Mesenchymal stem cell (in vitro differentiated cells and primary cell): ENCODE measurements at regions not wholly inside any gene's neighbourhood (a gene's known extent, or its start where the extent isn't known, plus 50 kb on each side); places are given as distances from the start of the nearest gene placed in this dataset.

Experiments used
- DNase-seq: peaks from one replicate; pipeline ENCODE4 v3.0.0-alpha.2; 2013
- H2AFZ ChIP-seq: one replicate; pipeline ENCODE4 v1.6.1; 2013; ENCODE audit warnings: low read depth, mild to moderate bottlenecking, control low read depth, inconsistent platforms, low read length, moderate library complexity
- H2AK5ac ChIP-seq: 2 replicates; pipeline ENCODE4 v1.6.1; 2013; ENCODE audit warnings: low read length, moderate library complexity, mild to moderate bottlenecking, inconsistent platforms; ENCODE audit not compliant: severe bottlenecking
- H2BK120ac ChIP-seq: one replicate; pipeline ENCODE4 v1.6.1; 2013; ENCODE audit warnings: low read depth, mild to moderate bottlenecking, inconsistent platforms, low read length, moderate library complexity
- H2BK12ac ChIP-seq, 2 experiments: one replicate each; pipeline ENCODE4 v1.6.1; 2013; ENCODE audit warnings: inconsistent platforms in 2 of 2, low read length in 2 of 2, mild to moderate bottlenecking in 2 of 2, moderate library complexity in 2 of 2, control low read depth in 1 of 2
- H2BK15ac ChIP-seq: one replicate; pipeline ENCODE4 v1.6.1; 2013; ENCODE audit warnings: mild to moderate bottlenecking, low read depth, inconsistent platforms; ENCODE audit not compliant: poor library complexity, severe bottlenecking
- H2BK5ac ChIP-seq: 2 replicates; pipeline ENCODE4 v1.6.1; 2013; ENCODE audit warnings: low read depth, mild to moderate bottlenecking, low read length, control low read depth, inconsistent platforms; ENCODE audit not compliant: poor library complexity, severe bottlenecking
- H3K14ac ChIP-seq, 2 experiments: one replicate each; pipeline ENCODE4 v1.6.1; 2013; ENCODE audit warnings: inconsistent platforms in 2 of 2, low read length in 2 of 2, control low read depth in 1 of 2, mild to moderate bottlenecking in 1 of 2, moderate library complexity in 1 of 2
- H3K18ac ChIP-seq, 2 experiments: one replicate each; pipeline ENCODE4 v1.6.1; 2013; ENCODE audit warnings: inconsistent platforms in 2 of 2, low read length in 2 of 2, control low read depth in 1 of 2, low read depth in 1 of 2, mild to moderate bottlenecking in 1 of 2
- H3K23ac ChIP-seq, 2 experiments: one replicate each; pipeline ENCODE4 v1.6.1; 2013; ENCODE audit warnings: inconsistent platforms in 2 of 2, low read length in 2 of 2, mild to moderate bottlenecking in 2 of 2, moderate library complexity in 2 of 2, control low read depth in 1 of 2
- H3K27ac ChIP-seq: 2 replicates; pipeline ENCODE4 v1.5.1; 2013; ENCODE audit warnings: mild to moderate bottlenecking, moderate library complexity, low read length, control low read depth, inconsistent platforms; ENCODE audit not compliant: poor library complexity, severe bottlenecking
- H3K27me3 ChIP-seq, 2 experiments: 2 replicates each; pipeline versions ENCODE4 v1.6.1 to v1.7.0; 2013; ENCODE audit warnings: low read length in 2 of 2, mild to moderate bottlenecking in 2 of 2, moderate library complexity in 2 of 2, control low read depth in 1 of 2, inconsistent platforms in 1 of 2; ENCODE audit not compliant: control insufficient read depth in 1 of 2, insufficient read depth in 1 of 2
- H3K36me3 ChIP-seq, 2 experiments: 2 replicates each; pipeline versions ENCODE4 v1.6.1 to v1.7.0; 2013; ENCODE audit warnings: low read length in 2 of 2, control low read depth in 1 of 2, inconsistent platforms in 1 of 2, low read depth in 1 of 2, mild to moderate bottlenecking in 1 of 2; ENCODE audit not compliant: insufficient read depth in 2 of 2, control insufficient read depth in 1 of 2
- H3K4ac ChIP-seq, 2 experiments: one replicate each; pipeline ENCODE4 v1.6.1; 2013; ENCODE audit warnings: inconsistent platforms in 2 of 2, low read length in 2 of 2, mild to moderate bottlenecking in 2 of 2, moderate library complexity in 2 of 2, control low read depth in 1 of 2, low read depth in 1 of 2
- H3K4me1 ChIP-seq: 2 replicates; pipeline ENCODE4 v1.6.1; 2013; ENCODE audit warnings: low read depth, low read length, control low read depth; ENCODE audit not compliant: control insufficient read depth, insufficient read depth
- H3K4me2 ChIP-seq: 2 replicates; pipeline ENCODE4 v1.6.1; 2013; ENCODE audit warnings: low read length, mild to moderate bottlenecking, inconsistent platforms; ENCODE audit not compliant: poor library complexity, severe bottlenecking
- H3K4me3 ChIP-seq, 2 experiments: 2 replicates each; pipeline versions ENCODE4 v1.5.1 to v1.7.0; 2013; ENCODE audit warnings: low read length in 2 of 2, mild to moderate bottlenecking in 2 of 2, control low read depth in 1 of 2, low read depth in 1 of 2; ENCODE audit not compliant: insufficient read depth in 1 of 2
- H3K79me1 ChIP-seq: replicated peaks from 2 replicates; pipeline ENCODE4 v1.6.1; 2013; ENCODE audit warnings: mild to moderate bottlenecking, control low read depth, low read length, inconsistent platforms; ENCODE audit not compliant: poor library complexity, severe bottlenecking
- H3K9ac ChIP-seq: 2 replicates; pipeline ENCODE4 v1.7.0; 2013; ENCODE audit warnings: mild to moderate bottlenecking, low read length, moderate library complexity
- H3K9me3 ChIP-seq: 2 replicates; pipeline ENCODE4 v1.7.0; 2013; ENCODE audit warnings: mild to moderate bottlenecking, low read length; ENCODE audit not compliant: control insufficient read depth
- H4K8ac ChIP-seq: one replicate; pipeline ENCODE4 v1.6.1; 2013; ENCODE audit warnings: inconsistent platforms, mild to moderate bottlenecking, low read length, moderate library complexity
- H4K91ac ChIP-seq: one replicate; pipeline ENCODE4 v1.6.1; 2013; ENCODE audit warnings: mild to moderate bottlenecking, low read length, inconsistent platforms
- WGBS: methylation state at CpG from one replicate; pipeline ENCODE4 v1.1.7; 2013; ENCODE audit warnings: mixed read lengths; 5-methylcytosine and 5-hydroxymethylcytosine counted together

DNA sequence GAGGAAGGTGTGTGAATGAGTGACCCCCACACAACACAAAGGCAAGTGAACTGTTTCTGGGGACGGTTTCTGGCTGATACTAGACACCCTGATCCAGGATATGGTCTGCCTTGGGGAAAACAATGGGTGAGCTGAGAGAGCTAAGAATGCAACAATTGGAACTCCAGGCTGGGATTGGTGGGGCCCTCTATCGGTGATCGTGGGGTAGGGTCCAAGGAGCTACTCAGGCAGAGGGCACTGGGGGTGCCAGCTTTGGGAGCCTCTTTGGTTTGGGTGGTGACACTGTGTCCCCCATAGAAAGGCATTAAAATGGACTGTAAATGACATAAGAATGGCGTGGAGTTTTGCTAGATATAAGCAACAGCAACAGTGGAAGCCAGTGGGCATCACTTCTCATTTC lies 439.1 kb downstream of the DMAC1 start:
- Histone ChIP-seq H2BK5ac (no peak overlapping the region), H3K4me3 (no peak overlapping the region), H2BK15ac (peak overlapping the region; percentile 26), H3K4me1 (no peaks in the 10 kb centered on the region), H3K4ac (no peak overlapping the region), H2BK12ac (peak overlapping the region in 1 of 2 experiments; percentile 69), H3K79me1 (no peaks in the 10 kb centered on the region), H3K23ac (no peak overlapping the region), H3K14ac (no peak overlapping the region), H4K91ac (peak overlapping the region; percentile 48), H2AFZ (no peak overlapping the region), H2BK120ac (no peak overlapping the region), H3K9ac (no peak overlapping the region), H3K27ac (no peak overlapping the region), H4K8ac (no peak overlapping the region), H3K9me3 (no peaks in the 10 kb centered on the region), H3K18ac (peak overlapping the region in 1 of 2 experiments; percentile 21), H2AK5ac (no peak overlapping the region), H3K36me3 (no peaks in the 10 kb centered on the region), H3K4me2 (no peak overlapping the region), H3K27me3 (peaks cover 0 to 11% of the 10 kb centered on the region in 2 experiments)
- WGBS, result 69% methylated on average over 4 of the region's 4 CpGs
- no peak for DNase-seq

DNA sequence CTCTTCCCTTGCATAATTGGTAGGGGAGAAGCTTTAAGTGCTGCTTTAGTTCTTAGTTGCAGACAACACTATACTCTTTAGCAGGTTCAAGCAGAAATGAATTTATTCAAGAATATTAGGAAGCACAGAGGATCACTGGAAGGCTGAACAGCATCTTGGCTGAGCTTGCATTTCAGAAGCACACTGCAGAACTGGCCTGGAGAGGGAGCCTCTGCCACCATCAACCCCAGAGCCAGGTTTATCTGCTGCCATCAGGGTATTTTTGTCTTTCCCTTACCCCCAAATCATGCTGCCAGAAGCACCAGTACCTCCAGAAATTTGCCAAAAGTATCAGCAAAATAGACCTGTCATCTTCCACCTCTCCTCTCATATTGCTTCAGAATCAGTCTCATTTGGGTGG lies 440.7 kb downstream of the DMAC1 start:
- H2BK12ac ChIP-seq, result peak overlapping the region in 1 of 2 experiments; percentile 31
- no peak for DNase-seq
- no peak overlapping the region for H3K4me3 ChIP-seq
- H4K91ac ChIP-seq, result no peak overlapping the region
- H3K79me1 ChIP-seq, result no peaks in the 10 kb centered on the region
- no peak overlapping the region for H2BK15ac ChIP-seq
- no peak overlapping the region for H2BK120ac ChIP-seq
- H3K27me3 ChIP-seq, result peaks cover 0 to 11% of the 10 kb centered on the region in 2 experiments
- H3K9me3 ChIP-seq, result no peaks in the 10 kb centered on the region
- no peak overlapping the region for H3K4me2 ChIP-seq
- no peak overlapping the region for H2AK5ac ChIP-seq
- H4K8ac ChIP-seq, result no peak overlapping the region
- no peak overlapping the region for H3K18ac ChIP-seq
- H3K4me1 ChIP-seq, result no peaks in the 10 kb centered on the region
- H3K23ac ChIP-seq, result no peak overlapping the region
- no peak overlapping the region for H2BK5ac ChIP-seq
- no peak overlapping the region for H2AFZ ChIP-seq
- no peak overlapping the region for H3K14ac ChIP-seq
- no peak overlapping the region for H3K27ac ChIP-seq
- no peak overlapping the region for H3K4ac ChIP-seq
- H3K9ac ChIP-seq, result no peak overlapping the region
- no peaks in the 10 kb centered on the region for H3K36me3 ChIP-seq

DNA sequence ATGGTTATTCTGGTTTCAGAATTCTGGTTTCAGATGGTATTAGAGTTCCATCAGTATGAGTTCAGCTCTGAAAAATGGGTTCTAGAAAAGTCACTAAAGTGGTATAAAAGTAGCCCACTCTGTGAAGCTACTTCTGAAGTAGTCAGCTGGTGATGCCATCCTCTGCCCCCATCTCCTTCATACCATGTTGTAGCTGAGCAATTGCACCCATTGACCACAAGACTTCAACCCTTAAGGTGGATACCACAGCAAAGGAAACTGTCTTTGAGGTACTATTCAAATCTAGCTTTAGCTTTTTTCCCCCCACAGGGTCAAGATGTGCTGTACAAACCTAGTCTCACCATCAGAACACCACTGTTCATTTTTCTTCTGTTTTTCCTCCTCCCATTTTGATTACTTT lies 444.9 kb downstream of the DMAC1 start:
- Histone ChIP-seq H3K27ac (no peak overlapping the region), H3K4ac (no peak overlapping the region), H3K23ac (no peak overlapping the region), H3K4me3 (no peak overlapping the region), H2BK15ac (no peak overlapping the region), H3K27me3 (peaks cover 0 to 11% of the 10 kb centered on the region in 2 experiments), H3K18ac (no peak overlapping the region), H3K4me1 (no peaks in the 10 kb centered on the region), H4K91ac (no peak overlapping the region), H3K9ac (no peak overlapping the region), H2BK12ac (no peak overlapping the region), H3K4me2 (no peak overlapping the region), H3K14ac (no peak overlapping the region), H2AFZ (no peak overlapping the region), H3K9me3 (no peaks in the 10 kb centered on the region), H2BK5ac (no peak overlapping the region), H4K8ac (no peak overlapping the region), H3K36me3 (no peaks in the 10 kb centered on the region), H3K79me1 (no peaks in the 10 kb centered on the region), H2AK5ac (no peak overlapping the region), H2BK120ac (no peak overlapping the region)
- DNase-seq, result no peak

DNA sequence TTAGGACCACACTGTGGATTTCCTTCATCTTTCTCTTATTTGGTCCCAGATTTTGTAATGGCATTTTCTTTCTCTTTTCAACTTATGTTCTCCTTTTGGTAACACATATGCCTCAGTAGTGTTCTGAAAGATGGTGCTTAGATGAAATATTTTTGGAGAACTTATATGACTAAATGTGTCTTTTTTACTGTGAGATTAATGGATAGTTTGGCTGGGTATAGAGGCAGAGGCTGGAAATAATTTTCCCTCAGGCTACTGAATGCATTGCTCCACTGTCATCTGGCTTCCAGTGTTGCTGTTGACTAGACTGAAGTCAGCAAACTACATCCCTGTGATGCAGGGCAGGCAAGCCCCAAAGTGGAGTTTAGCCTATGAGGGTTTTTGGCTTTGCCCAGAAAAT lies 450.9 kb downstream of the DMAC1 start:
- no peak overlapping the region for H2BK15ac ChIP-seq
- no peaks in the 10 kb centered on the region for H3K36me3 ChIP-seq
- H3K4me3 ChIP-seq, result no peak overlapping the region
- H2AK5ac ChIP-seq, result no peak overlapping the region
- H4K8ac ChIP-seq, result no peak overlapping the region
- H2AFZ ChIP-seq, result no peak overlapping the region
- no peak overlapping the region for H2BK12ac ChIP-seq
- H3K79me1 ChIP-seq, result no peaks in the 10 kb centered on the region
- no peak overlapping the region for H3K27ac ChIP-seq
- H3K9me3 ChIP-seq, result peaks cover 9% of the 10 kb centered on the region
- no peak overlapping the region for H3K23ac ChIP-seq
- H3K4me2 ChIP-seq, result no peak overlapping the region
- H2BK5ac ChIP-seq, result no peak overlapping the region
- H3K9ac ChIP-seq, result no peak overlapping the region
- no peak overlapping the region for H3K18ac ChIP-seq
- H3K4ac ChIP-seq, result no peak overlapping the region
- H3K4me1 ChIP-seq, result no peaks in the 10 kb centered on the region
- no peak for DNase-seq
- no peak overlapping the region for H3K14ac ChIP-seq
- no peak overlapping the region for H2BK120ac ChIP-seq
- H3K27me3 ChIP-seq, result no peaks in the 10 kb centered on the region
- H4K91ac ChIP-seq, result no peak overlapping the region
